Activated CD4-positive, alpha-beta T cell treated with anti-CD3 and anti-CD28 coated beads, Interleukin-2, Interleukin-6, amounts not matched to agents 100 ng/mL and 50 ng/mL, durations not matched to agents 16 hours and 8 hours (primary cell): ENCODE measurements at regions not wholly inside any gene's neighbourhood (a gene's known extent, or its start where the extent isn't known, plus 50 kb on each side); places are given as distances from the start of the nearest gene placed in this dataset.

Experiments used
- DNase-seq: peaks from one replicate; pipeline ENCODE4 v3.0.0-alpha.2; 2020

- no peak for DNase-seq
These were observed 311.0 kb downstream of the GABRB2 start for GRCh38 chr5:161235569-161235968.

DNA sequence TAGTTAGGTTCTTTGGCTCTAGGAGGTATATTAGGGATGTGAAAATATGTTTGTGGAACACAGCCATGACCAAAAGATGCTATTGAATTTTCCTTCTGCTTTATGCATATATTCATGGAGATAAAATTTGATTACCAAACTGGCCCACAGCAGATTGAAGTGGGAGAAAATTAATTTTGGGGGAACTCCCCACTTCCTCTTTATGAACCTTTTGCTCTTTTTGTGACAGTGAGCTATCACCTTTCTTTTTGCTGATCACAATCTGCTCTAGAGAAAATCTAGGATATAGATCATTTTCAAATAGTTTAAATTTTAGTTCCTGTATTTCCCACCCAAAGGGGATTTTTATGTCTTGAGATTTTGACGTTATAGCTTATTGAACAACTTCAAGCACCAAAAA is 313.0 kb downstream of the GABRB2 start:
- no peak for DNase-seq

GRCh38 chr5:161230221-161230620 is 316.3 kb downstream of the GABRB2 start:
- no peak for DNase-seq

GRCh38 chr5:161219816-161220215 is 326.7 kb downstream of the GABRB2 start:
- no peak for DNase-seq

DNA sequence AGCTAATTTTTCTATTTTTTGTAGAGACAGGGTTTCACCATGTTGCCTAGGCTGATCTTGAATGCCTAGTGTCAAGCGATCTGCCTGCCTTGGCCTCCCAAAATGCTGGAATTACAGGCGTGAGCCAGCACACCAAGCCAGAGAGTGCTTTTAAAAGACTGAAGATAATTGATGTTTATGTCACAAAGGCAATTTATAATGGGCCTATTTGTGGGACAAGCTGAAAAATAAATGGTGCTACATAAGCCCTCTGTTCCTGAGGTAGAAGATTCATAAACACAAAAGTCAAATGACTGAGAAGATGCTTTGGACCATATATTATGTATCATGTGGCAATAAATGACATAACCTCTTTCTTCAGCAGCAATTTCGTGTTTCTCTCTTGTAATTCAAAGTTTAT is 329.6 kb downstream of the GABRB2 start:
- DNase-seq = no peak

DNA sequence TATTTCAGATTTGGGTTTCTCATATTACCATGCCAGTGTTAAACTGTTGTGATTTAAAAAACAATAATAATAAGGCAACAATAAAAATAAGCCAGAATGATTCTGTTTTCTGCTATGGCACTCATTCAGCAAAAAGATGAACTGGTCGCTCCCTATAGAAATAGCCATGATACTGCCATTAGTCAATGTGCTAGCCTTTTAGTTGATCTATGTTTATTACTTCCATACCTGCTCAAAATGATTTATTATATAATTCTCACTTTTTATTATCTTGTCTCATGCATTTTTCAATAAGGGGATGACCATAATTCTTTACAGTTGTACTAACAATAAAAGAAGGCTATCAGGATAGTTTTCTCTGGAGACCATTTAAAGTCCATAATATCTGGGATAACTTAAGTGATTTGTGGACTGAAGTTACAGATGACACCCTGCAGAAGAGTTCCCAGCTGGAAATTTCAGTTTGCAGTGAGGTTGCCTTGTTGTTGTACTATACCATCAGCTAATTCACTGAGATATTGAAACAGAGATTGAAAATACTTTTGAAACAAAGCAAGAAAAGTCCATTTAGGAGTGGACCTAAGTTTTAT is 334.3 kb downstream of the GABRB2 start:
- DNase-seq = no peak

GRCh38 chr5:161201558-161201957 is 345.0 kb downstream of the GABRB2 start:
- no peak for DNase-seq

DNA sequence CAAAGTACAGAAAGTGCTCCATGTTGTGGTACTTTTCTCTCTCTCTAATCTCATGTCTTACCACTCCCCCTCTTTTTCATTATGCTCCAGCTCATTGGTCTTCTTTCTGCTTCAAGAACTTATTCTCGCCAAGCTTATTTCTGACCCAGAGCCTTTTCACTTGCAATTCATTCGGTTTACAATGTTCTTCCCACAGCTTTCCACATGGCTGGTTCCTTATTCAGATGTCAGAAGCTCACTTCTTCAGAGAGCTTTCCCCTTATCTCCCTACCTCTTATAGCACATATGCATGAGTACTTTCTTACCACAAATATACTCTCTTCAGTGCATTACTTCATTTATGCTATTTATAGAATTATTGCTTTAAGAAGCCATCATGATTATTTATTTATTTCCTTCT is 338.8 kb upstream of the ATP10B start:
- no peak for DNase-seq

- no peak for DNase-seq
These were observed 338.1 kb upstream of the ATP10B start for GRCh38 chr5:161190086-161190485.

DNA sequence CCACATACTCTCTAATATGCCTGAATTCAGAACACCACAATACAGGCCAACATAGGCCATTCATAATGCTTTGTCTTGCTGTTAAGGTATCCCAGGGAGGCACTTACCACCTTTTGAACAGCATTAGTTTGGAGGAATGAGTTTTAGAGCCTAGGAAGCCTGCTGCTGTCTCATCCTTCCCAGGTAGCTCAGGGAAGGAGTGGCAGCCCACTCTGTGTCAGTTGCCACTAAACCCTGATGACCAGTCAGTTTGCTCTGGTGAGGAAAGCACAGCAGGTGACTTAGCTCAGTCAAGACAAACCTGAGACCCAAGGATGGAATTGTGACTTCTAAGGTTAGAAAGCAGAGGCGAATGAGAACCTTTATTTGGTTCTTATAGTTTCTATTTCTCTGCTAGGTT is 337.4 kb upstream of the ATP10B start:
- no peak for DNase-seq

DNA sequence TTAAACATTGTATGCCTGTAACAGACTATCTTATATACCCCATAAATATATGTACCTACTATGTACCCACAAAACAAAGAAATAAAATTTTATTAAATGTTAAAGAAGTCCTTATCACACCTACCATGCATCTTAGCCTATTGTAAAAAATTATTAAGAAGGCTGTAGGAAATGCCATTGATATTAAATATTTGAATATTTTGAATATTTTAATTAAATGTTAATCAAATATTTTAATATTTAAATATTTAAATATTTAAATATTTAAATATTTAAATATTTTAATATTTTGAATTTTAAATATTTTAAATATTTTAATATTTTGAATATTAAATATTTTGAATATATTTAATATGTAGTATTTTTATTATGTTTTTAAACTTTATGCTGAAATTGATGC is 331.5 kb upstream of the ATP10B start:
- no peak for DNase-seq

DNA sequence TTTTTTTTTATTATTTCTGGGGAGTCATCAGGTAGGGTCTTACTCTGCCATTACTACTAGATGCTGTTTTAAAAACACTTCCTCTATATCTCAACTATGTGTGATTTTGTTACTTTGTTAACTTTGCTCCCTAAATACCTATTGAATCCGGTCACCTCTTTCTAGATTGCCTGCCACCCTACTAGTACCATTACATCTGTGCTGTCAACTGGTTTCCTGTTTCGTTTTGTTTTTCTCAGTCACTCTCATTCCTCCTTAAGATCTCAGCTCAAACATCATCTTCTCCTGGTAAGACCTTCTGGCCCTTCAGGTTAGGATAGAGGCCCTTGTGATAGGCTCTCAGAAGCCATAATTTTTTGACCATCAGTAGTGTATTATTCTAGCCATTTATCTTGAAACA is 324.2 kb upstream of the ATP10B start:
- DNase-seq = no peak

DNA sequence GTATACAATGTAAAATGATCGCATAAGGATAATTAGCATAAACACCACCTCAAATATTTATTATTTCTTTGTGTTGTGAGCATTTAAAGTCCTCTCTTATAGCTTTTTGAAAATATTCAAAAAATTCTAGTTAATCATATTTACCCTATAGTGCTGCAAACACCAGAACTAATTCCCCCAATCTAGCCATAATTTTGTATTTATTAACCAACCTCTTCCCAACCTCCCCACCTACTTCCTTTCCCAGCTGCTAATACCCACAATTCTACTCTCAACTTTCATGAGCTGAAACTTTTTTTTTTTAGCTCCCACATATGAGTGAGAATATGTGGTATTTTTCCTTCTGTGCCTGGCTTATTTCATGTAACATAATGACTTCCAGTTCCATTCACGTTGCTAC is 317.8 kb upstream of the ATP10B start:
- no peak for DNase-seq

- no peak for DNase-seq
These were observed 315.2 kb upstream of the ATP10B start for GRCh38 chr5:161167016-161167767.

DNA sequence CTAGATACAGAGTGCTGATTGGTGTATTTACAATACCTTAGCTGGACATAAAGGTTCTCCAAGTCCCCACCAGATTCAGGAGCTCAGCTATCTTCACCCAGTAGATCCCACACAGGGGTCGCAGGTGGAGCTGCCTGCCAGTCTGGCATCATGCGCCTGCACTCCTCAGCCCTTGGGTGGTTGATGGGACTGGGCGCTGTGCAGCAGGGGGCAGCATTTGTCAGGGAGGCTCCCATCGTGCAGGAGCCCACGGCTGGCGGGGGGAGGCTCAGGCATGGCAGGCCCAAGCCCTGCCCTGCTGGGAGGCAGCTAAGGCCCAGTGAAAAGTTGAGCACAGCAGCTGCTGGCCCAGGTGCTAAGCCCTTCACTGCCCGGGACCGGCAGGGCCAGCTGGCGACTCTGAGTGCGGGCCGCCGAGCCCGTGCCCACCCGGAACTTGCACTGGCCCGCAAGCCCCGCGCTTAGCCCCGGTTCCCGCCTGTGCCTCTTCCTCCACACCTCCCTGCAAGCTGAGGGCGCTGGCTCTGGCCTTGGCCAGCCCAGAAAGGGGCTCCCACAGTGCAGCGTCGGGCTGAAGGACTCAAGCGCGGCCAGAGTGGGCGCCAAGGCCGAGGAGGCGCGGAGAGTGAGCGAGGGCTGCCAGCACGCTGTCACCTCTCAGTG is 314.1 kb upstream of the ATP10B start:
- DNase-seq = no peak

GRCh38 chr5:161157925-161158324 is 305.9 kb upstream of the ATP10B start:
- no peak for DNase-seq

GRCh38 chr5:161155451-161155850 is 303.4 kb upstream of the ATP10B start:
- no peak for DNase-seq

DNA sequence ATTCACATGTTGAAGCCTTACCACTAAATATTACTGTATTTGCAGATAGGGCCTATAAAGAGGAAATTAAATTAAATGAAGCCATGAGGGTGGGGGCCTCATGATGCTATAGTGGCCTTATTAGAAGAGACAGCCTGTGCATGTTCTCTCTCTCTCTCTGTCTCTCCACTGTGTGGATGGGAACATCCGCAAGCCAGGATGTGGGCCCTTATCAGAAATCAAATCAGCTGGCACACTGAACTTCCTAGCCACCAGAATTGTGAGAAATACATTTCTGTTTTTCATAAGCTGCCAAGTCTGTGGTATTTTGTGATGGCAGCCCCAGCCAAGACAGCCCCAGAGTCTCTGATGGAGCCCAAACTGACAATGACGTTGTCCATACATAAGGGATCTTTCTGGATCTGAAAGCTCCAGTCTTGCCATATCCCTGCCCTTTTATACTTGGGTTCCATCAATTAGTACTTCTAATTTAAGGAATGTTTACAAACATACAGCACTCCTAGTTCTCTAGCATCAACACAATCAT is 300.5 kb upstream of the ATP10B start:
- DNase-seq = no peak

- DNase-seq = no peak
These were observed 298.5 kb upstream of the ATP10B start for GRCh38 chr5:161150441-161150988.

- no peak for DNase-seq
These were observed 297.1 kb upstream of the ATP10B start for GRCh38 chr5:161149078-161149477.

DNA sequence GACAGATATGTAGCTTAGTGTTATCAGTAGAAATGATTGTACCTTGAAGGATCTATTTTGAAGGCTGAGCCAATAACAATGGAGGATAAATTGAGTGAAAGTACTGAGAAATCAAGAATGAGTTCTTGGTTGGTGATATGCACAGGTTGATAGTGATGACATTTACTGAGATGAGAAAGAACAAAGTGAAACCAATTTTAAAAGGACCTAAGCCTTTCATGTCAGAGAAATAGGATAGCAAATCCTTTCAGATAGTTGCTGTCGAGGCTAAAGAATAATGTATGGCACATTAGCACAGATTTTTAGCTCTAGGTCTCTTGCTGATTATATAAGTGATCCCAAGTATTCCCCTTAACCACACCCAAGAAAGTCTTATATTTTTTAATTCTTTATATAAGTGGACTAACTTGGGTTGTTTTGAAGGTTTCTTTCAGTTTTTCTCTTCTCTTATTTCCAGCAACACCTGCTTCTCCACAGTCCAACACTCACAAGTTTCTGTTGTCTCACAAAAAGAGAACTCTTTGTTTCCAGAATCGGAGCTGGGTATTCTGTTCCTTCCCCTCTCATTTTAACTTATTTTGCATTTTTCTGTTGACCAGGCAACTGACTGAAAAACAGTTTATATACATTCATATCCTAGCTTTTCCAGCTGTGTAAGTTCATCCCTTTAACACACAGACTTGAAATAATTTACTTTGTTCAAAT is 286.9 kb upstream of the ATP10B start:
- DNase-seq = no peak

- no peak for DNase-seq
These were observed 282.9 kb upstream of the ATP10B start for GRCh38 chr5:161134956-161135355.

DNA sequence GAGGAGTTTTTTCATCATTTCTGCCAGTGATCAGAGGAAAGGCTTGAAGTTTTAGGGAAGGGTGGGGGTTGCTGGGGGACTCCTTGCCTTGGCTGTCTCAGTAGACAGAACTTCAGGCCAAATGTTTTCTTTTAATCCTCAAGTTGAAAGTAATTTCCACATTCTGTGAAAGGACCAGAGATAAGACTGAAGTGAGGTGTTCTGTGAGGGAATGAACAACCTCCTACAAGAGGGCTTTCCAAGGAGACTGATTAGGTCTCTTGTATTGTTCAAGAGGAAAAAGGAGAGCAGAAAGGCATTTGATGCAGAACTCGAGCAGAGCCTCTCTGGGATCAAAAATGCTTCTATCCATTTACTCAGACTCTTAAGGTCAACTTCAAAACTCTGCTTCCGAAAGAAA is 282.1 kb upstream of the ATP10B start:
- no peak for DNase-seq
